GM21528 (cell line): ENCODE measurements at regions not wholly inside any gene's neighbourhood (a gene's known extent, or its start where the extent isn't known, plus 50 kb on each side); places are given as distances from the start of the nearest gene placed in this dataset.
"Not testable (repeated sequence)": the region's sequence is repeated elsewhere in the genome, so short reads cannot be mapped to it uniquely, and the experiment has no call there.

Experiments used
- ATAC-seq: cut with Tn5 transposase; IDR thresholded peaks from one replicate; pipeline ENCODE4 v1.9.1; 2021; ENCODE audit warnings: mild to moderate bottlenecking, moderate library complexity; ENCODE audit not compliant: unreplicated experiment, low FRiP score

- no peak for ATAC-seq
Measured at GRCh38 chr15:62218841-62219240, 53.8 kb upstream of the C2CD4B start.

GRCh38 chr15:62219799-62220198 lies 54.7 kb upstream of the C2CD4B start:
- no peak for ATAC-seq

DNA sequence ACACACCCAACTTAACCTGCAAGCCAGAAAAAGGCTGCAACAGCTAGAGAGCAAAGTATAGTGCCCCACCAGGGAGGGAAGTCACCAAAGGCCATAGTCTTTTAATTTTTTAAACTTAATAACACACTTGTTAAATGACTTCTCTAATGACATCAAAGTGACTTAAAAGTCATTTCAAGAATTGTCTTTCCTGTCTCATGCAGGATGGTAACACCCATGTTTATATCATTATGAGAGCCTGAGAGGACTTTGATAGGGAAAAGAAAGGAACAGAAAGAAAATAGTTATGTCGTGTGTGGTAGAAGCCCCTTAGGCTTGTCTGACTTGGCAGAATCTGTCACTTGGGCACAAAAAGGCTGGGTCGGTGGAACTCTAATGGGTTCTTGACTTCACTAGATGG lies 57.9 kb upstream of the C2CD4B start:
- no peak for ATAC-seq

DNA sequence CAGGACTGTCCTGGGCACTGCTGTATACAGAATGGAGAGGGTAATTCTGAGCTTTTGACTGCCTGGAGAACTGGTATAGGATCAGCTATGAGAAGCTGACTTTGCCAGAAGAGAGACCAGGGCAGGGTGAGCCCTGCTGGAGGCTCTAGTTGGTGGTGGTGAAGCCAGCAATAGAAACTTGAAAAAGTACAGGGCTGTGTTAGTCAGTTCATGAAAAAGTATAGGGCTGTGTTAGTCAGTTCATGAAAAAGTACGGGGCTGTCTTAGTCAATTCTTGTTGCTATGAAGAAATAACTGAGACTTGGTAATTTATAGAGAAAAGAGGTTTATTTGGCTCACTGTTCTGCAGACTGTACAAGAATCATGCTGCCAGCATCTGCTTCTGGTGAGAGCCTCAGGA lies 63.5 kb upstream of the C2CD4B start:
- ATAC-seq = no peak

- no peak for ATAC-seq
Measured at GRCh38 chr15:62231856-62232255, 66.8 kb upstream of the C2CD4B start.

- no peak for ATAC-seq
Measured at GRCh38 chr15:62240121-62241096, 75.3 kb upstream of the C2CD4B start.

- ATAC-seq = no peak
Measured at GRCh38 chr15:62241135-62241770, 76.2 kb upstream of the C2CD4B start.

DNA sequence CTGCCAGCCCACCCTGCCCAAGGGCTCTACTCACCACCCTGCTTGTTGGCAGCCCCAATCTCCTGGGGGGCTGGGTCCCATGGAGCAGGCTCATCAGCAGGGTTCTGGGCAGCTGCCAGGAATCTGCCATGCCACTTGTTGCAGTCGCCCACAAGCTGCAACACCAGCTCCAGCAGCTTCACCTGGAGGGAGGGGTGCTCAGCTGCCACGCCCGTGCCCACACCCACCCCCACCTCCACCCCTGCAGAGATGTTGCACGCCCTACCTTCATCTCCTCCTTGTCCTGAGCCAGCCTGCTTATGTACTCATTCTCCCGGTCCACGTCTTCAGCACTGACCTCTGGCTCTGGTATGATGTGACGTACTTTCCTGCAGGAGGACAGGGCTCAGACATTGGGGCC lies 77.9 kb upstream of the C2CD4B start:
- no peak for ATAC-seq

DNA sequence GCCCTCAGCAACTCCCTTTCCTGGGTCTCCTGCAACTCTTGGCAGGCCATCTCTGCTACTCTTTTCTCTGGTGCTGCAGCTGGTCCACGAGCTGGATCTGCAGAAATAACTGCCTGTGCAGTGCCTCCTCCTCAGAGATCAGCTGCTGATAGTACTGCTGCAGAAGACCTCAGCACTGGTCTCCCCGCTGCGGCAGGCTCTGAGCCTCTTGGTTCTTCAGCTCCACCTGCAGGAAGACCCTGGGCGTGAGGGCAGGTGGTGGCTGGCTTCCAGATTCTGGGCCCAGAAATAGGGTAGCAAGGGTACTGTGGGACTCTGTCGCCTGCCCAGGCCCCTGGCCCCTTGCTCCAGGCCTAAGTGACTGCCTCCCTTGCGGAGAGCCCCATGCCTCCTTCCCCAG lies 79.7 kb upstream of the C2CD4B start:
- ATAC-seq = no peak

GRCh38 chr15:62248277-62248984 lies 83.3 kb upstream of the C2CD4B start:
- ATAC-seq = no peak

GRCh38 chr15:62249501-62249900 lies 84.4 kb upstream of the C2CD4B start:
- ATAC-seq = no peak

DNA sequence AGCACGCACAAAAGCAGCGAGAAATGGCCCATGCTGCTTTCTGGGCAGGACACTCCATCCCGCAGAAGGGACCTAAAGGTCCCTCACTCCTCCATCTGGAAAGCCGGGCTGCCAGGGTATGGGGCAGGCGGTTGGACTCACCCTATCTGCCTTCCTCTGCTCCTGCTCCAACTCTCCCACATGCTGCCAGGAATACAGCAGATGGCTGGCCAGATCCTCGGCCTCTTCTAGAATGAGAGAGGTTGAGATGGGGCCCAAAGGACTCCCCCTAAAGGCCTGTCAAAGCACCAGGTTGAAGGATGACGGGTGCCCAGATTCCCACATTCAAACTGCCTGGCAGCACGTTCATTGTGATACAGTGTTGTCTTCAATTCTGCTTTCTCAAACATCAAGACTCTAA lies 85.1 kb upstream of the C2CD4B start:
- no peak for ATAC-seq

DNA sequence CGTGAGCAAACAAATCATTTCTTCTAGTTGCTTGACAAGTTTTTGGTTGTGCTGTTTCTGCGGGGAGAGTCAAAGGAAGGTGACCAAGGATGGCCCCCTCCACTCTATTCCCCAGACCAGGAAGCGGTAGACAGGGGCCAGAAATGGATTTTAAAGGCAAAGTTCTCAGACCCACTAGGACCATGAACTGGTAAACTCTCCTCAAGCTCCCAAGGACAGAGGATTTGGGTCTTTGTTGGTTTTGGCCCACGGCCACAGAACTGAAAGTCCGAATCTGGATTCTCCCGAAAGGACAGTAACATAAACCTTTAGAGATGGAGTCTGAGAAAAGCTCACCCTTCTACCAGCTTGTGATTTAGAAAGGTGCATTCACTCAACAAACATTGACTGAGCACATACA lies 85.9 kb upstream of the C2CD4B start:
- ATAC-seq = no peak

- no peak for ATAC-seq
Measured at GRCh38 chr15:62253294-62253693, 88.2 kb upstream of the C2CD4B start.

GRCh38 chr15:62254137-62254934 lies 89.3 kb upstream of the C2CD4B start:
- no peak for ATAC-seq

GRCh38 chr15:62256430-62256829 lies 91.3 kb upstream of the C2CD4B start:
- not testable (repeated sequence) for ATAC-seq

- ATAC-seq = no peak
Measured at GRCh38 chr15:62257996-62258521, 93.0 kb upstream of the C2CD4B start.

DNA sequence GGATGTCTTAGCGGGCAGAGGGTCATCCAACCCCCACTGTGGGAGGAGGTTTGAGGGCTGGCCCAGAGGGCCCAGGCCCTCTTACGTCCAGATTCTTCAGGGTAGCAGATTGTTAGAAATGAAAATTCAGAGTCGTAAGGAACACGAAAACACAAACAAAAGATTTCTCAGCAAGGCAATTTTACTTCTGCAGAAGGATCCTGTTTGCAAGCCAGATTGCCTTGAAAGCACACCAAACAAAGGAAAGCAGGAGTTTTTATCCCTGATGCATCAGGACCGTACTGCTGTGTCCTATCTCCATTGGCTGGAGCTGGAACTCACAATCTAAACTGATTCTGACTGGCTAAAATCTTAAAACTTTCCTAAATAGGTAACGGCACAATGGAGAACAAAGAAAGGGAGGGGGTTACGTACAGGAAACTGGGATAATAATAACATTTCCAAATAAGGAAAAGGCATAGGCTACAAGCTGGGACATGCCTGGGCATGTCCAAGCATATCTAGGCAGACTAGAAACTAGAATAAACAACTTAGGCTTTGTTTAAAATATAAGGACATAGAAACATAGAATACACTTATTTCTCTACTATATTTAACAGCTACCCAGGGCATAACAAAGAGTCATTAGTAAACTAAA lies 97.3 kb upstream of the C2CD4B start:
- ATAC-seq = no peak

DNA sequence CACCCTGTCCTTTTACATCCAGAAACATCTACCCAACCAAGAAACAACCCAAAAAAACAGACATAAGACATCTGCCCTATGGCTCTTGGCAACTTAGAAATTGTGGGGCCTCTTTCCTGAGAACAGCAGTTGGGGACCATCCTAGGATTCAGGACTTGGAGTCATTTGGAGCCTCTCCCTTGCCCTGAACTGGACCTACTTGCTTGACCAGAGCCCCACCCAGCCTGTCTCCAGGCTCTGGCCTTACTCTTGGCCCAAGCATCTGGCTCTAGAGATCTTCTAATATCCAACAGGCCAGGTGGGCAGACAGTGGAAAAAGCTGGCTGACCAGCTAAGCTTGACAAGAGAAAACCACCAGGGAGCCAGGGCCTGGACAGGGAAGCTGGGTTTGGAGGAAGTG lies 99.1 kb upstream of the C2CD4B start:
- ATAC-seq = no peak

DNA sequence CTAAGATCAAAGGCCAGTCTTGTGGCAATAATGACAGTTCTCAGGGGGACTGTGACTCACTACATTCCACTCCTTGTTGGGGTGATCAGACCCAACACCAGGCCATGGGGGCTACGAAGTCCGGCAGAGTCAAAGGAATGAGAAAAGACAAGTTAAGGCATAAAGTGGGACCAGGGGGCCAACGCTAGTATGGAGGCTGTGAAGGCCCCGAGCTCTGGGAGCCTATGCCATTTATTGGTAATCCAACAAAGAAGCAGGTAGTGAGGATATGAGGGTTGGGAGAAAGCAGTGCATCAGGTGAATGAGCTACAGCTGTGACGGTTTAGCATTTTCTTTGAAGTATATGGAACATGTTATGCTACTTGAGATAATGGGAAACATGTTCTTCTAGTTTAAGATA lies 104.4 kb upstream of the C2CD4B start:
- ATAC-seq = no peak
